GM19395 (cell line): ENCODE measurements at regions not wholly inside any gene's neighbourhood (a gene's known extent, or its start where the extent isn't known, plus 50 kb on each side); places are given as distances from the start of the nearest gene placed in this dataset.
"Not testable (repeated sequence)": the region's sequence is repeated elsewhere in the genome, so short reads cannot be mapped to it uniquely, and the experiment has no call there.

Source experiments
- ATAC-seq: cut with Tn5 transposase; IDR thresholded peaks from one replicate; pipeline ENCODE4 v1.9.1; 2021; ENCODE audit warnings: mild to moderate bottlenecking, moderate library complexity; ENCODE audit not compliant: unreplicated experiment

DNA sequence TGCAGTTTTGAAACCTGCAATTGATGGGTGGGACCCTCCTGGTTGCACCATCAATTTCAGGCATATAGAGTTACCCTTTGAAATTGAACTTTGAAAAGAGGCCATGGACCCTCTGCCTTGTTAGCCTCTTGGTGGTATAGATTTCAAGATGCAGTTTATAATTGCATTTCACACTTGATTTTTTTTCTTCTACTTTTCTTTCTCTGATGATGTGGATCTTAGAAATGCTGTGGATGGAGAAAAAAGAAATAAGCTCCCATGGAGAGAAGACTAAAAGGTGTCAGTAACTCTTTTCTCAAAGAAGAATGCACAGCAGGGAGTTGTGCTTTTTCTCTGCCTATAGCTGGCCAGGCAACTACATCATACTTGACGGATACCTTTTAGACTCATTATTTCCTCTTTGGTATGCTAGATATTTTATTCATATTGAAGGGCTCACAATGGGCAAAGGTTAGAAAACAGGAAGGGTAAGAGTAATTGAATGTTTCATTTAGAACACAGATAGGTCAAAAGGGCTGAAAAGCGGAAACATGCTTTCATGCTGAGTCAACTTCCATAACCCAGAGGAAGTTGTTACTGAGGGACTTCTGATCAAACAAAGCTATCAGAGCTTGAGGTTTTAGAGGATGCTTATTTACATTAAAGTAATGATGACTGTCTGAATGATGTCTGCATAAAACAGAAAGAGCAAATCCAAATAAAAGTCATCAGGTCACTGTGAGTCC lies 773.2 kb upstream of the LRRN3 start:
- no peak for ATAC-seq

DNA sequence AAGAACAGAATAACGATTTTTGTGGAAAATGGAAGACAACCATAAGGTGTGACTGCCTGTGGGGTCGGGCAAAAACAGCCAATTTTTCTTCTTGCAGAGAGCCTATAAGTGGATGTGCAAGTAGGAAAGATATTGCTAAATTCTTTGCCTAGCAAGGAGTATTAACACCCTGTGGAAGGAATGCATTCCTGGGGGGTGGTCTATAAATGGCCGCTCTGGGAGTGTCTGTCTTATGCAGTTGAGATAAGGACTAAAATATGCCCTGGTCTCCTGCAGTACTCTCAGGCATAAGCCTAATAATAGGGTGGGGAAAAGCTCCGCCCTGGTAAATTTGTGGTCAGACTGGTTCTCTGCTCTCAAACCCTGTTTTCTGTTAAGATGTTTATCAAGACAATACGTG lies 770.6 kb upstream of the LRRN3 start:
- ATAC-seq: not testable (repeated sequence)

DNA sequence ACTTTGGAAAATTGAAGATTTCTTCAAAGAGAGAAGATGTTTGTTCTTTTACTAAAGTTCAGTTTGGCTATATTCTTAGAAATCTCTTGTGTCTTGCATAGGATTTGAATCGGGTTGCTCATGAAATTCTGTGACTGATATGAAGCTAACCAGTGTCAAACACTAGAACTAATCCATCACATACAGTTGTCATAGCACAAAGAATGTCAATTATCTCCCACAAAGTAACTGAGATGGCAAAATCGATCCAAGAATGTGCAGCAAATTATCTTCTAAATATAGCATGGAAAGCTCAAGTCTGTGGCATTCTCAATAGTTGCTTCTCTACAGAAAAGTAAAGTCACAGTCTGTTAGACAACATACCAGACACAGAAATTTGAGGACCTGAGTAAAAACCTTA lies 768.1 kb upstream of the LRRN3 start:
- no peak for ATAC-seq

DNA sequence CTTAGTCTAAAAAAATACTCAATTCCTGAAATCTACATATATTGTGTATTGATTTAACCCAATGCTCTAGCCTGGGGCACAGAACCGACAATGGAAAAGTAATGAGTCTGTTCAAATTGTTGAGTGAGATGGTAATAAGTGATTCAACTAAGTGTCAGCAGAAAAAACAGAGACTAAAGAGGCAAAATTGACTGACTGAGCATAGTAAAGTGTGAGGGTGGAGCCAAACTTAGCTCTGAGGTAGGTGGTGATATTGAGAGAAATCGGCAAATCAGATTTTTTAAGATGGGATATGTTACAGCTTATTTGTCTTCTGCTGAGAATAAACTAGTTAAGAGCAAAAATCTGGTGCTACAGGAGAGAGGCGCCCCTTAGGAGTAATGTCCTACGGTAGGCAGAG lies 764.0 kb upstream of the LRRN3 start:
- ATAC-seq: no peak

DNA sequence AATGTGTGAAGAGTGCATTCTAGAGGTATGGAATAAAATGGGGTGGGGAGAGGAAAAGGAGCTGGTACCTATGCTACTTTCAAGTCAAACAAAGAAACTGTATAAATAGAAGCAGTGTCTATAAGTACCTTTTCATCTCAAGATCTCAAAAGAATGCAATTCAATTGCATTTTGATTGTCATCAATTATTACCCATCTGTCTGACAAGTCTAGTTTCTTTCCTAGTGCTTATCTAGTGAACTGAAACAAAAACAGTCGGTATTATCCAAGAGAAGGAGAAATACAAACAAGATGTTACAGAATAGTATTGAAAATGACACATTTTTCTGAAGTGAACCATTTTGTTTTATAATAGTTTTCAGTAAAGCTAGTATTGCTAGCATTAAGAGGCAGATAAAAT lies 754.5 kb upstream of the LRRN3 start:
- no peak for ATAC-seq

DNA sequence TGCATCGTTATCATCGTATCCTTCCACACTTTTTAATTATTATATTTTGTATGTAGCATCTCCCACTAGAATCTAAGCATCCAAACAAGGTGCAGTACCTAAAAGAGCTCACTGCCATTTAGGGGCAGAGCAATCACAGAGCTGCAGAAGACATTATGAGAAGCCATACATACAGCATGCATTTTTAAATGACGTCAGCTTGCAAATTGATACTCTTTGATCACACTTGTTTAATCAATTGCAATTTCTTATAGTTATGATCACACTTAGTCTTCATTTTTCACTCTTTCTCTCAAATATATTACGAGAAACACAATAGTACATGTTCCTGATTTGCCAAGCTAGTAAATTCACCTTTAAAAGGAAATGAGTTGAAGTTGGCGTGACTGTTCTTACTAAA lies 753.3 kb upstream of the LRRN3 start:
- ATAC-seq: no peak

DNA sequence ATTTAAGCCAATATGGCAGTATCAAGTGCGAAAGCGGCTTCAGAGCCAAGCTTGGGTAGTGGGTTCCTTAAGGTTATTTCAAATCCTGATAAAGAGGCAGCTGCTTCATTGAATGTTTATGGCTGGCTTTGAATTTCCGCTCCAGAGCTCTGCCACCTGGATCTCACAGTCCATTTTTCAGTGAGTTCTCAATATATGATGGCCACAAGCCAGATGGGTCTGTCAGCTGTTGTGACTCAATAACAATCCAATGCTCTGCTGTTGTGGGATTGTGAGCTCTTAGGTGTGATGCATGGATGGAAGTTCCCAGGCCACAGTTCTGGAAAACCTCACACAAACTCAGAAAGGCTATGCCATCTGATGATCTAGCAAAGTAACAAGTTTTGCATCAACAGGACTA lies 743.8 kb upstream of the LRRN3 start:
- ATAC-seq: no peak

DNA sequence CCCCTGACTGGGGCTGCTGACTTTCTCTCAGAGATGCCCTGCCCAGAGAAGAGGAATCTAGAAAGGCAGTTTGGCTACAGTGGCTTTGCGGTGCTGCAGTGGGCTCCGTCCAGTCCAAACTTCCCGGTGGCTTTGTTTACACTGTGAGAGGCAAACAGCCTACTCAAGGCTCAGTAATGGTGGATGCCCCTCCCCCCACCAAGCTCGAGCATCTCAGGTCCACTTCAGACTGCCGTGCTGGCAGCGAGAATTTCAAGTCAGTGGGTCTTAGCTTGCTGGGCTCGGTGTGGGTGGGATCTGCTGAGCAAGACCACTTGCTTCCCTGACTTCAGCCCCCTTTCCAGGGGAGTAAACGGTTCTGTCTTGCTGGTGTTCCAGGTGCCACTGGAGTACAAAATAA lies 734.5 kb upstream of the LRRN3 start:
- ATAC-seq: no peak

DNA sequence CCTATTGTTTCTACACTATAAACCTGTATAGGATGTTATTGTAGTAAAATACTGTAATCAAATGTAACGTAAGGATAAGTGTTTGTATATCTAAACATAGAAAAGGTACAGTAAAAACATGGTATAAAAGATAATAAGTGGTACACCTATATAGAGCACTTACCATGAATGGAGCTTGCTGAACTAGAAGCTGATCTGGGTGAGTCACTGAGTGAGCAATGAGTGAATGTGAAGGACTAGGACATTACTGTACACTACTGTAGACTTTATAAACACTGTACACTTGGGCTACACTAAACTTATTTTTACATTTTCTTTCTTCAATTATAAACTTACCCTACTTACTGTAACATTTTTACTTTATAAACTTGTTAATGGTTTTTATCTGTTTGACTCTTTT lies 732.9 kb upstream of the LRRN3 start:
- ATAC-seq: no peak

DNA sequence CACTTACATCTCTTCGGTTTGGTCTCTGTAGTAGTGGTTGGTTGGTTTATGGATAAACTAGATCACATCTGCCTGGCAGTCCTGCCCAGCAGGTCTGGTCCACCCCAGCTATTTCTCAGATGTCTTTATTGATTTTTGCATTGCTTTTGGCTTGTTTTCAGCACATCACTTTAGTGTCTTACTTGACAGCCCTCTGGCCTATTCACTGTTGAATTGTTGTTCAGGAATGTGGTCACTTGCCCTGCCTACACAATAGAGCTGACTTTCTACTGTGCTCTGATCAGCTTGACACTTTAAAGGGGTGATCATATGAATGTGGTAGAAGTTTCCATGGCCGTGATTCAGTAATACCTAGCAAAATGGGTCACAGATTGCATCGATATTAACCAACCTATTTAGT lies 719.2 kb upstream of the LRRN3 start:
- no peak for ATAC-seq

DNA sequence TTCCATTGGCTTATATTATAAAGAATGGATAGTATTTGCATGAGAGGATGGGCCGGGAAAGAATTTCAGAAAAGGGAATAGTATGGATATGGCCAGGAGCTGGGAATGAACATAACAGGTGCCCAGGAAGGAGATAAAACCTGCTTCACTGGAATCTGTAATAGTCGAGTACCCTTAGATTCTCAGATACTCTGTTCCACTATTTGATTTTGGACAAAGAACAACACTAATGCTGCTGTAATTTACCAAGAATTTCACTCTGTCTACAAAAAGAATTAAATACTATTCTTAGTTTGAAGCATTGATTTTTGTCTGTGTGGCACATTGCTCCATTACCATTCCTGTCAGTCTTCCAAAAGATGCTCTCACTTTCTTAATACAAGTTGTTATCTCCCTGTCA lies 718.2 kb upstream of the LRRN3 start:
- ATAC-seq: no peak

DNA sequence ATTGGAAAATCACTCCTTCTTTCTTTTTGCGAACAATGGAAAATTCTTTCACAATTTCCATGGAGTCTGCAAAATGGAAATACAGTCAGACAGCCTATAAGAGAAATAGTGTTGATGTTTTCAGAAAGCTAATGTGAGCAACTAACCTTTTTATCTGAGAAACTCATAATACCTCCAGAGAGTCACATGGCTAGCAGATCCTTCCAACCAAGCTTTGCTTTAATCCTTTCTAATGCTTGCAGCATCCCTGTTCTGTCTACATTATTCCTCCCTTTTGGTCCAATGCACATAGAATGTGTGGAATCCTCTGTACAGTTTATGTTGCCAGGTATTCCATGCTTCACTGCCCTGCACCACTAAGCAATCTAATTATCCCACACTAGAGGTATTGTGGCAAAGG lies 717.5 kb upstream of the LRRN3 start:
- no peak for ATAC-seq

DNA sequence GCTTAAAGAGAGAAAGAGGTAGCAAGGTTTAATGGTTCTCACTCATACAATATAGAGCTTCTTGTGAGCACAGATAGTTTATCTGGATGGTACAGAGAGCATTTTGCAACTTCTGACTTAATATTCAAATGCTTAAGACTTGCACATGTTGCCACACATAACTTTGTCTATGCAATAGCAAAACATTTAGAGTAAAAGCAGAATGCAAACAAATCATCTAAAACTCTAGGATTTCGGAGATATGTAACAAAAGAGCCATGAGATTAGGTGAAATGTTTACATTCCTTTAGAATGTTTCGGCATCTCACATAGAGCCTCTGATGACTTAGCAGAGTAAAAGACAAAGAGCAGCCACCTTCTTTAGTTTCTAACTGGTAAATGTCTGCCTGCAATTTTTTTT lies 717.1 kb upstream of the LRRN3 start:
- ATAC-seq: no peak

DNA sequence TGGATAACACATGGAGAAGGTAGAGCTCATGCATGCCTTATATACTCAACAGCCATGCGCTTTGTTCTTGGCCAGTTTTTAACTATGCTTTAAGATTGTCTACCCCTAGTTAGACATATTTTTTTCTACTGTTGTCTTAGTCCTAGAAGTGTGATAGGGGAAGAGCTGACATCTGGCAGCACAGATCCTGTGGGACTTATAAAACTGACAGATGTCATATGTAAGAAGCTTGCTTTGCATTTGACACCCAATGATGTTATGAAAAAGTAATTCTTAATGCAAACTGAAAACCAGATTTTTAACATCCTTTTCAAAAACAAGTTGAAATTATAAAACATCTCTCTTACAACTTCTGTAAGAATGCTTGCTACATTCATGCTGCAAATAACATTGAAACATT lies 715.9 kb upstream of the LRRN3 start:
- ATAC-seq: no peak

DNA sequence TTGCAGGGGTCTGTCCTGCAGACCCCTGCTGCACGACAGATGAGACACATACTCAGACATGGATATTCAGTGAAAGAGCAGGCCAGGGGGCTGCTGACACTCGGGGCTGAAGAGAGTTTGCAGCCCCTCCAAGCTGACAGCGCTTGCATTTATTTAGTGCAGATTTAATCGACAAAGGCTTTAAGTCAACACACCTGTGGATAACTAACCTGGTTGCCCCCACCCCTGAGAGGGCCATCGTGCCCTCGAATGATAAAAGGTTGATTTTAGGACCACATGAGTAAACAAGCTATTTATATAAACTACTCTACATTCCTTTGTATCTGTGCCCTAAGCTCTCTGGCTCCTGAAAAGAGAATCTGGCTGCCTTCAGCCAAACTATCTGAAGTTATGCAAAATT lies 708.2 kb upstream of the LRRN3 start:
- ATAC-seq: no peak

DNA sequence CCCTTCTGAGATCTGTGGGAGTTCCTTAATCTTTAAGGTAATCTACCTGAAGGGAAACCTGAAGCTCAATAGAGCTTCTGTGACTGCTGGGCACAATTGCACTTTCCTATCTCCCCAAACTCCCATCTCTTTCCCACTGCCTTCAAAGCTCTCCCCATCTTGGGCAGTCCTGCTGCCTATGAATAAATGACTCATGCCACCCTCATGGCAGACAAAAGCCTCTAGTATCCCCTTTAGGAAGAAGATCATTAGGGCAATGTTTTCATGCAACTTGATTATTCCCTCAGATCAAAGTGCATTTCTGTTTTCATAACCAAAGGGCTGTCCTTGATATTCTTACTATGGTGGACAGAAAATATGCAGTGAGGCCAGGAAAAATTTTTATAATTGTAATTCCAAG lies 704.9 kb upstream of the LRRN3 start:
- ATAC-seq: no peak

DNA sequence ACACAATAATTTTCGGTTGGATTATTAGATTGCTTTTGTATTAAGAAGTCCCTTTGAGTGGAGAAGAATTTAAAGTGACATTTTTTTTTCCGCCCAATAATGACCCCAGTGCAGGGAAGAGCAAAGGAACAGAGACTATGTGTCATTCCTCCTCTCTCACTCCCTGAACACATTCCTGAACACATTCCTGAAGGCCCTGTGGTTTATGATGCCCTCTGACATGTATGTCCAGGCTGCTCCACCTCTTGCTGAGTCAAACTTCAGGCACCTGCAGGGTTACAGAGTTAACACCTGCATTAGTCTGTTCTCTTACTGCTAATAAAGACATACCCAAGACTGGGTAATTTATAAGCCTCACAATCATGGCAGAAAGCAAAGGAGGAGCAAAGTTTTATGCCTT lies 704.0 kb upstream of the LRRN3 start:
- no peak for ATAC-seq

DNA sequence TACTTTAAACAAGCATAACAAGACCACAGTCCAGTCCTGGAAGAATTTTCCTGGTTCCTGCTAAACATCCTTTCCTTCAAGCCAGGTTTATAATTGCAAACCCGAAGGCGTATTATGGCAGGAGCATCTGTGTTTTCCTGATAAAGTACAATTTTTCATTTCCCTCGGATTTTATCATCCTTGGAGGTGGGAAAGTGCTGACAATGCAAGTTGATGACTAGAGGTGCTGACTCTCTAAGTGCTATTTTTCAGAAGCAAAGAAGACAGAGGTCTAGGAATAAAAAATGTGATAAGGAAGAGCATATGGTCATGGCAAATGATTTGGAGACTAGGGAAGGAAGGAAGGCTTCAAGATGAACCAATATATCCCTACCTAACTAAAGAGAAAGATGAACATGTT lies 703.2 kb upstream of the LRRN3 start:
- ATAC-seq: no peak

DNA sequence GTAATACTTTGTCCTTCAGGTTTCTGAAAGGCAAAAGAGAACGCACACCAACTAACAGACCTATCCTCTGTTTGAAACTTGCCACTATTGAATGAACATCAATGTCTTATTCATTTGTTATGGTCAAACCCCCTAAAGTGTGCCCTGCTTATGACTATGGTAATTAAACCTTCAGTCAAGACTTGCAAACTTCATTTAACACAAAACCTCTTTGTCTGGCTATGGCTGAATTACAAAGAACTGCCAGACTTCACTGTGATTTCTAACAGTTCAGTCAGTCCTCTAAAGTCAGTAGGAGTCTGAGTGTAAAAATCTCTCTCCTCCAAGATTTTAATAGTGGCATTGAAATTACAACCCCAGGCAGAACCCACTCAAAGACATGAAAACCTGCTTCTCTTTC lies 702.5 kb upstream of the LRRN3 start:
- ATAC-seq: no peak

DNA sequence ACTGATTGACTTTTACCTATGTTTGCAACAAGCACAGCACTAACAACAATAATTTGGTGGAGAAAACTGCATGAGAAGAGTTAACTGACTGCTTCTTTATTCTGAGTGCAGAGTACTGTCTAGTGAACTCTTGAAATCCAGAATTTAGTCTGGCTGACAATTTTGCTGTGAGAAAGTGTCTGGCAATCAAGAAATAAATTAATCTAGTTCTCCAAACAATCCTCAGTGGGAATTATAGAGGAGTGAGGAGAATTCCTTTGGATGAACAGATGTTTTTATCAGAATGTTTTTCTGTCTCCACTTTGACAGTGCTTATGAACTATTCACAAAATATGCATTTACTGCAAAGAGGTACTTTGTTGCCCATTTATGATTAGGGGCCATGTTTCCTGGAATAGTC lies 694.9 kb upstream of the LRRN3 start:
- no peak for ATAC-seq

DNA sequence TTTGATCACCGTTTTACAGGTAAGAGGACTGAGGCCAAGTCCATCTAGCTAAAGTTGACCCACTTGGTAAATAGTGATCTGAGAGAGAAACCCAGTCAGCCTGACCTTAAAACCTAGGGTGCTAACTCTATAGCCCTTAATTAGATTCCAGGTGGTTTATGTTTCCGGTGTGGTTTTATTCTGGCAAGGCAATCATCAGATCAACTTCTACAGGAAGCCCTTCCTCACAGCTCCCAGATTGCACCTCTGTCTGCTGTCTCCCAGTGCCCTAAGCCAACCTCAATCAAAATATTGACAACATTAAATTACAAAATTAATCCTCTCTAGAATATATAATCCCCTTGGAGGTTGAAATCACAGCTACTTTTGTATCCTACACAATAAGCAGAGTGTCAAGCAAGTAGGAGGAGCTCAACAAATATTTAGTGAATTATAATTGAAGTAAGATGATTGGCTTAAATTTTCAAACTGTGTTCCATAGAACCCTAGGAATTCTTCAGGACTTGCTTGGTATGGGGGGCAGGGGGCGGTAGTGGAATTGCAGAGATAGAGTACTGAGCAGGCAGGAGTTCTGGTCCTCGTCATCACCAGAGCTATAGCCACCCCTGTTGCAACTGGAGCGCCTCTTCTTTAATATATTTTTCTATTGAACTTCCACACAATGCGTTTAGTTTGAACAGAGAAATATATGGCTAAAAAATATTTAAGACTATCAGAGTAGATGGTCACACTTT lies 692.8 kb upstream of the LRRN3 start:
- ATAC-seq: no peak

DNA sequence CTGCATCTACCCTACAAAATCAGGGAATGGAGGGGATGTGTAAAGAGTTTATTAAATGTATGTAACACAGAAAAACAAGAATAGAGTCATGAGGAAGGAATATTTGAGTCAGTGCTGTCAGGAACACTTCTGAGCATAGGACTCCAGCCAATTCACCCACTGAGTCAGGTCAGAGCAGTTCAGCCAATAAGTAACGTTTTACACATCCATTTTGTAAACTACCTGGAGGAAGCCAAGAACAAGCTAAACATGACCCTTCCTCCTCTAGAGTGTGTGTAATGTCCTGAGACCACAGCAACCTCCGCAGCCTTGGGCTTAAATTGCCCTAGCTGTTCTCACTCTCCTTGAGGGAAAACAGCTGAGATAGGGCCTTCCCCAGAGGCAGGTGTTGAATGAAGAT lies 691.5 kb upstream of the LRRN3 start:
- no peak for ATAC-seq

DNA sequence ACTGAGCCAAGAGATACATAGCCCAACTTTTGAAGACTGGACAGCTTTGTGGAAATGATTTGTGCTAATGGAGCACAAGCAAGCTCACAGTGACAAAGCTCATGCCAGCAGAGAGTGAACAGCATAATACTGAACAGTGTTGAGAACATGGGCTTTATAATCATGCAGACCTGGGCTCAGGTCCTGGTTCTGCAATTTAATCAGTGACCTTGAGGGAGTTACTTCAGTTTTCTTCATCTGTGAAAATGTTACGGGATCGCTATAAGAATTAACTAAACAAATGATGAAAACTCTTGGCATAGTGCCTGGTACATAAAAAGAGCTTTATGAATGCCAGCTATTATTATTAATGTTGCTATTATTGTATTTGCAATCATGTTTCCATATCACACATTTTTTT lies 690.5 kb upstream of the LRRN3 start:
- ATAC-seq: no peak
